CD14-positive monocyte (primary cell): ENCODE measurements at regions not wholly inside any gene's neighbourhood (a gene's known extent, or its start where the extent isn't known, plus 50 kb on each side); places are given as distances from the start of the nearest gene placed in this dataset.

Experiments
- DNase-seq, 3 donors: peaks; one replicate each; pipeline ENCODE4 v3.0.0-alpha.2; 2011 to 2022
- H2AFZ ChIP-seq: 2 replicates; pipeline ENCODE4 v1.6.0; 2012; ENCODE audit warnings: mild to moderate bottlenecking, low read depth, low read length, inconsistent platforms; ENCODE audit not compliant: insufficient read depth, poor library complexity, severe bottlenecking
- H3K27ac ChIP-seq, 2 donors: 1 replicate in 1 of 2; 2 replicates in 1 of 2; pipeline ENCODE4 v1.5.1; 2012 to 2013; ENCODE audit warnings: low read length in 2 of 2, control low read depth in 1 of 2, inconsistent platforms in 1 of 2, low read depth in 1 of 2, mild to moderate bottlenecking in 1 of 2
- H3K27me3 ChIP-seq, 2 donors: one replicate each; pipeline versions ENCODE4 v1.6.0 to v1.6.1; 2011 to 2013; ENCODE audit warnings: low read length in 2 of 2; ENCODE audit not compliant: control insufficient read depth in 2 of 2, insufficient read depth in 2 of 2
- H3K36me3 ChIP-seq, 2 donors: replicated peaks in 1 of 2; 1 replicate in 1 of 2; 2 replicates in 1 of 2; pipeline versions ENCODE4 v1.5.1 to v1.6.1; 2012 to 2013; ENCODE audit warnings: low read length in 2 of 2, control low read depth in 1 of 2, inconsistent platforms in 1 of 2, mild to moderate bottlenecking in 1 of 2; ENCODE audit not compliant: insufficient read depth in 2 of 2, control insufficient read depth in 1 of 2
- H3K4me1 ChIP-seq, 2 donors: 1 replicate in 1 of 2; 2 replicates in 1 of 2; pipeline versions ENCODE4 v1.5.1 to v1.6.1; 2012 to 2013; ENCODE audit warnings: low read length in 2 of 2, control low read depth in 1 of 2, inconsistent platforms in 1 of 2, mild to moderate bottlenecking in 1 of 2, moderate library complexity in 1 of 2; ENCODE audit not compliant: insufficient read depth in 2 of 2, control insufficient read depth in 1 of 2
- H3K4me2 ChIP-seq: replicated peaks from 2 replicates; pipeline ENCODE3; 2012; ENCODE audit warnings: low read length, moderate library complexity, mild to moderate bottlenecking; ENCODE audit not compliant: poor library complexity, severe bottlenecking; ENCODE audit errors: extremely low read depth
- H3K4me3 ChIP-seq, 3 experiments: fragments of 200-600 bp in 1 of 3; sonication (generic) in 1 of 3; replicated peaks in 1 of 3; 1 replicate in 2 of 3; 2 replicates in 1 of 3; pipeline ENCODE4 v1.5.1; 2011 to 2013; ENCODE audit warnings: low read length in 3 of 3, mild to moderate bottlenecking in 3 of 3, control low read depth in 2 of 3, low read depth in 2 of 3, inconsistent platforms in 1 of 3, moderate library complexity in 1 of 3
- H3K79me2 ChIP-seq: 2 replicates; pipeline ENCODE4 v1.6.0; 2012; ENCODE audit warnings: mild to moderate bottlenecking, control low read depth, inconsistent platforms, low read length, moderate library complexity; ENCODE audit not compliant: insufficient read depth
- H3K9ac ChIP-seq: 2 replicates; pipeline ENCODE4 v1.6.0; 2017; ENCODE audit warnings: low read length, mild to moderate bottlenecking; ENCODE audit not compliant: insufficient read depth, poor library complexity, severe bottlenecking
- H3K9me3 ChIP-seq, 2 donors: replicated peaks in 1 of 2; 1 replicate in 1 of 2; 2 replicates in 1 of 2; pipeline versions ENCODE4 v1.5.1 to v1.6.1; 2012 to 2013; ENCODE audit warnings: low read length in 2 of 2, control low read depth in 1 of 2; ENCODE audit not compliant: control insufficient read depth in 1 of 2, insufficient read depth in 1 of 2
- H4K20me1 ChIP-seq: 2 replicates; pipeline ENCODE4 v1.6.0; 2012; ENCODE audit warnings: mild to moderate bottlenecking, low read length, control low read depth, moderate library complexity; ENCODE audit not compliant: insufficient read depth
- H3K27ac Mint-ChIP-seq, 7 donors: one replicate each; pipeline ENCODE4 v1.8.0; 2020; ENCODE audit warnings: mild to moderate bottlenecking in 7 of 7, mixed read lengths in 7 of 7, moderate library complexity in 6 of 7, inconsistent platforms in 2 of 7
- H3K27me3 Mint-ChIP-seq, 3 donors: one replicate each; pipeline ENCODE4 v1.8.0; 2021 to 2022; ENCODE audit warnings: low read depth in 3 of 3, mild to moderate bottlenecking in 3 of 3, mixed read lengths in 3 of 3, moderate library complexity in 3 of 3, inconsistent platforms in 1 of 3
- H3K36me3 Mint-ChIP-seq, 2 donors: one replicate each; pipeline ENCODE4 v1.8.0; 2020; ENCODE audit warnings: mixed read lengths in 2 of 2, inconsistent platforms in 1 of 2, mild to moderate bottlenecking in 1 of 2
- H3K4me1 Mint-ChIP-seq: one replicate; pipeline ENCODE4 v1.8.0; 2020; ENCODE audit warnings: mild to moderate bottlenecking, mixed read lengths
- H3K4me3 Mint-ChIP-seq, 2 donors: one replicate each; pipeline ENCODE4 v1.8.0; 2020; ENCODE audit warnings: mild to moderate bottlenecking in 2 of 2, mixed read lengths in 2 of 2, moderate library complexity in 1 of 2
- H3K9me3 Mint-ChIP-seq, 7 donors: one replicate each; pipeline ENCODE4 v1.8.0; 2020 to 2022; ENCODE audit warnings: mixed read lengths in 7 of 7, mild to moderate bottlenecking in 6 of 7, moderate library complexity in 6 of 7, inconsistent platforms in 2 of 7
- CTCF ChIP-seq: fragments of 200-600 bp; IDR thresholded peaks from one replicate; pipeline ENCODE4 v1.8.0; 2022; ENCODE audit warnings: antibody characterized with exemption, mild to moderate bottlenecking
- WGBS: methylation state at CpG from one replicate; pipeline ENCODE4 v1.1.5; 2013; ENCODE audit warnings: missing lambda C conversion rate; ENCODE audit not compliant: insufficient coverage; 5-methylcytosine and 5-hydroxymethylcytosine counted together
- intact Hi-C, 2 donors: fragments of 100-400 bp; cut with micrococcal nuclease; formaldehyde crosslinking; loops; one replicate each; pipeline versions ENCODE4 v1.15.0 to v1.15.1; 2023

- intact Hi-C loops = loop anchor here in 1 of 2 donors (5.0 to 10.0 kb wide), 2 partner anchors 179 to 491 kb away; partner anchors contain the start of gene ZMIZ1
- H3K27me3 Mint-ChIP-seq = peaks cover 0 to 5% (median 2%) of the 10 kb centered on the region in 3 donors
These were observed 492.5 kb upstream of the ZMIZ1 start for GRCh38 chr10:78576276-78576675.

GRCh38 chr10:78577712-78578111 is 491.1 kb upstream of the ZMIZ1 start:
- peaks cover 0 to 1% (median 0%) of the 10 kb centered on the region in 7 donors for H3K9me3 Mint-ChIP-seq
- Histone ChIP-seq H3K79me2 (no peaks in the 10 kb centered on the region), H3K36me3 (no peaks in the 10 kb centered on the region), H3K9ac (no peak overlapping the region), H3K4me3 (no peak overlapping the region), H3K27ac (peak overlapping the region in 1 of 2 donors; percentile 59), H3K4me2 (no peak overlapping the region), H4K20me1 (no peaks in the 10 kb centered on the region), H3K4me1 (peaks cover 22 to 26% of the 10 kb centered on the region in 2 donors), H3K9me3 (no peaks in the 10 kb centered on the region), H2AFZ (no peak overlapping the region), H3K27me3 (no peaks in the 10 kb centered on the region)
- no peak for TF ChIP-seq CTCF
- H3K27ac Mint-ChIP-seq = peak overlapping the region in 4 of 7 donors; percentile 6 to 74 (median 32)
- peak overlapping the region in 1 of 2 donors; percentile 12 for H3K4me3 Mint-ChIP-seq
- H3K27me3 Mint-ChIP-seq = peaks cover 2 to 5% (median 5%) of the 10 kb centered on the region in 3 donors
- H3K4me1 Mint-ChIP-seq = peaks cover 40% of the 10 kb centered on the region
- peaks cover 0 to 2% of the 10 kb centered on the region in 2 donors for H3K36me3 Mint-ChIP-seq
- 0% methylated on average over 4 of the region's 5 CpGs for WGBS
- DNase-seq = peak; percentile 57 to 84 (median 78)
- intact Hi-C loops = loop anchor here in 1 of 2 donors (5.0 to 10.0 kb wide), 2 partner anchors 177 to 490 kb away; partner anchors contain the start of gene ZMIZ1

More at GRCh38 chr10:78576276-78576675, 492.5 kb upstream of the ZMIZ1 start:
- H3K4me3 ChIP-seq = no peak overlapping the region
- no peak for DNase-seq
- Mint-ChIP-seq H3K9me3 (peaks cover 0 to 1% (median 0%) of the 10 kb centered on the region in 7 donors), H3K4me3 (no peak overlapping the region), H3K4me1 (peaks cover 37% of the 10 kb centered on the region), H3K27ac (no peak overlapping the region), H3K36me3 (peaks cover 0 to 2% of the 10 kb centered on the region in 2 donors)
- H3K27me3 ChIP-seq = no peaks in the 10 kb centered on the region
- H4K20me1 ChIP-seq = no peaks in the 10 kb centered on the region
- no peaks in the 10 kb centered on the region for H3K9me3 ChIP-seq
- peaks cover 22 to 26% of the 10 kb centered on the region in 2 donors for H3K4me1 ChIP-seq
- H3K27ac ChIP-seq = no peak overlapping the region
- H3K9ac ChIP-seq = no peak overlapping the region
- no peak for TF ChIP-seq CTCF
- WGBS = 17% methylated on average over 1 of the region's 5 CpGs
- H3K36me3 ChIP-seq = no peaks in the 10 kb centered on the region
- H2AFZ ChIP-seq = no peak overlapping the region
- H3K79me2 ChIP-seq = no peaks in the 10 kb centered on the region
- H3K4me2 ChIP-seq = no peak overlapping the region
